SK-N-MC (cell line): ENCODE measurements at regions not wholly inside any gene's neighbourhood (a gene's known extent, or its start where the extent isn't known, plus 50 kb on each side); places are given as distances from the start of the nearest gene placed in this dataset.
"Not testable (repeated sequence)": the region's sequence is repeated elsewhere in the genome, so short reads cannot be mapped to it uniquely, and the experiment has no call there.

Experiments used
- DNase-seq: peaks from one replicate; pipeline ENCODE4 v3.0.0-alpha.2; 2011; ENCODE audit warnings: low read depth, low spot score
- H3K27ac ChIP-seq: fragments of 200-600 bp; sonication (generic); 2 replicates; pipeline ENCODE4 v1.5.1; 2016; ENCODE audit warnings: mixed run types
- H3K36me3 ChIP-seq: fragments of 200-600 bp; sonication (generic); 2 replicates; pipeline ENCODE4 v1.6.1; 2017; ENCODE audit warnings: antibody characterized with exemption, low read length, mixed read lengths; ENCODE audit not compliant: insufficient read depth
- H3K4me3 ChIP-seq: fragments of 200-600 bp; sonication (generic); 2 replicates; pipeline ENCODE4 v1.5.1; 2016
- H3K9ac ChIP-seq: fragments of 200-600 bp; sonication (generic); 2 replicates; pipeline ENCODE4 v1.8.0; 2017; ENCODE audit warnings: mixed run types, mixed read lengths; ENCODE audit not compliant: insufficient read length
- H3K9me3 ChIP-seq: fragments of 200-600 bp; sonication (generic); 2 replicates; pipeline ENCODE4 v1.6.1; 2017; ENCODE audit warnings: low read depth, mild to moderate bottlenecking, antibody characterized with exemption, low read length, moderate library complexity, mixed read lengths
- EZH2 ChIP-seq: fragments of 200-600 bp; sonication (generic); IDR thresholded peaks from one replicate; pipeline ENCODE4 v1.6.1; 2017; ENCODE audit warnings: antibody characterized with exemption
- FOXP2 ChIP-seq: optimal IDR thresholded peaks from 2 replicates; pipeline ENCODE3; 2011; ENCODE audit warnings: mild to moderate bottlenecking, moderate library complexity; ENCODE audit not compliant: insufficient read depth; ENCODE audit errors: extremely low read length, control extremely low read depth
- POLR2AphosphoS5 ChIP-seq: IDR thresholded peaks from 2 replicates; pipeline ENCODE4 v1.6.1; 2012; ENCODE audit warnings: mild to moderate bottlenecking, low read depth, low read length, borderline replicate concordance

DNA sequence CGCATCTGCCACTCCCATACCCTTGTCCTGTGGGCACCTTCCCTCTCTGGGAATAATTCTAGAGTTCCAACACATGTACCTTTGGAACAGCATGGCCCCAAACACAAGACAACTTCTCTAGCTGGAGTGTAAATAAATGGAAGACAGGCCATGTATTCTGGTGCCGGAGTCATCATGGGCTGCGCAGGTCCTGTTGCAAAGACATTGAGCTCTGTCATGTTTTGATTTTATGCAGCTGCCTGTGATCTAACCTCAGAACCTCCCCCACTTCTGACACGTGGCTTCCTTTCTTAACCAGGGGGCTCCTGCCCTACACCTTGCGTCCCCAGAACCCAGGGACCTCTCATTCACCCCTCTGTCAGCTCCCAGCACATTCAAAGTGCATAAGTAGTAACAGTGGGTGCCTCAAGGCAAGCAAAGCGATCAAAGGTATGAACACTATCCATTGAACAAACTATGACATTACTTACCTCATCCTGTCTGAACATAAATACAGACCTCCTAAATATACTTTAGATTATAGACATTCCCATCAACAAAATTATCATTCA lies 219.9 kb downstream of the FGFR2 start:
- Histone ChIP-seq H3K9ac (no peak overlapping the region), H3K4me3 (no peak overlapping the region), H3K9me3 (no peaks in the 10 kb centered on the region), H3K36me3 (no peaks in the 10 kb centered on the region), H3K27ac (no peak overlapping the region)
- no peak for TF ChIP-seq EZH2
- DNase-seq, result no peak

DNA sequence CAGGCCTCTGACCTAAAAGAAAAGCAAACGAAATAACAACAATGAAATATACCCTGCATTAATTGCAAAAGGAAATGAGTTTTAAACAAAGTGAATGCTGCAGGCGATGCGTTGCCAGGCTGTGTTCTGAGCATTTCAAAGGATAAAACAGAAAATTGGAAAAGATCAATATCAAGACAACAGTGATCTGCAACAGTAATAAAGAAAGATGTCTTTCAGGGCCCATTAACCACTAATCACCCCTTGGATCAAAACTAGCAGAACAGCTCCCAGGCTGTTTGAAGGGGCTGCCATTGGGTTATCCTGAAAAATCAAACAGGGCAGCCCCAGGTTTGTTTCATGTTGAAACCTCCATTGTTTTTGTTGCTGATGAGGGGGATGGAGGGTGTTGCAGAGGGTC lies 219.2 kb downstream of the FGFR2 start:
- TF ChIP-seq EZH2 (no peak), POLR2AphosphoS5 (no peak), FOXP2 (no peak)
- no peak overlapping the region for H3K4me3 ChIP-seq
- H3K9me3 ChIP-seq, result no peaks in the 10 kb centered on the region
- no peak for DNase-seq
- no peaks in the 10 kb centered on the region for H3K36me3 ChIP-seq
- H3K27ac ChIP-seq, result no peak overlapping the region
- H3K9ac ChIP-seq, result no peak overlapping the region

GRCh38 chr10:121380211-121380610 lies 218.0 kb downstream of the FGFR2 start:
- no peak for DNase-seq
- Histone ChIP-seq H3K9me3 (no peaks in the 10 kb centered on the region), H3K36me3 (no peaks in the 10 kb centered on the region), H3K4me3 (no peak overlapping the region), H3K9ac (no peak overlapping the region), H3K27ac (no peak overlapping the region)
- TF ChIP-seq FOXP2 (no peak), EZH2 (no peak), POLR2AphosphoS5 (no peak)

DNA sequence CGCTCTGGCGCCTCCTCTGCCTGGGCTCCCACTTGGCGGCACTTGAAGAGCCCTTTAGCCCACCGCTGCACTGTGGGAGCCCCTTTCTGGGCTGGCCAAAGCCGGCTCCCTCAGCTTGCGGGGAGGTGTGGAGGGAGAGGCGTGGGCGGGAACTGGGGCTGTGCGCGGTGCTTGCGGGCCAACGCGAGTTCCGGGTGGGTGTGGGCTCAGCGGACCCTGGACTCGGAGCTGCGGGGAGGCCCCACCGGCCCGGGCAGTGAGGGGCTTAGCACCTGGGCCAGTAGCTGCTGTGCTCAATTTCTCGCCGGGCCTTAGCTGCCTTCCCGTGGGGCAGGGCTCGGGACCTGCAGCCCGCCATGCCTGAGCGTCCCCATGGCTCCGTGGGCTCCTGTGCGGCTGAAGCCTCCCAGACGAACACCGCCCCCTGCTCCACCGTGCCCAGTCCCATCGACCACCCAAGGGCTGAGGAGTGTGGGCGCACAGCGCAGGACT lies 216.2 kb downstream of the FGFR2 start:
- not testable (repeated sequence) for H3K9ac ChIP-seq, H3K9me3 ChIP-seq, H3K4me3 ChIP-seq, H3K27ac ChIP-seq, H3K36me3 ChIP-seq, DNase-seq

- Histone ChIP-seq H3K36me3 (no peaks in the 10 kb centered on the region), H3K9me3 (no peaks in the 10 kb centered on the region), H3K27ac (no peak overlapping the region), H3K9ac (no peak overlapping the region), H3K4me3 (no peak overlapping the region)
- no peak for DNase-seq
- no peak for TF ChIP-seq FOXP2
- no peak for TF ChIP-seq POLR2AphosphoS5
- TF ChIP-seq EZH2, result no peak
Measured at GRCh38 chr10:121385136-121385535, 213.1 kb downstream of the FGFR2 start.

GRCh38 chr10:121392657-121393056 lies 205.6 kb downstream of the FGFR2 start:
- Histone ChIP-seq H3K27ac (no peak overlapping the region), H3K4me3 (no peak overlapping the region), H3K9ac (no peak overlapping the region), H3K9me3 (no peaks in the 10 kb centered on the region), H3K36me3 (no peaks in the 10 kb centered on the region)
- TF ChIP-seq EZH2 (no peak), FOXP2 (no peak), POLR2AphosphoS5 (no peak)
- no peak for DNase-seq

GRCh38 chr10:121393522-121393921 lies 204.7 kb downstream of the FGFR2 start:
- Histone ChIP-seq H3K27ac (no peak overlapping the region), H3K36me3 (no peaks in the 10 kb centered on the region), H3K4me3 (no peak overlapping the region), H3K9ac (no peak overlapping the region), H3K9me3 (no peaks in the 10 kb centered on the region)
- no peak for DNase-seq
- no peak for TF ChIP-seq EZH2
- TF ChIP-seq POLR2AphosphoS5, result no peak
- TF ChIP-seq FOXP2, result no peak

DNA sequence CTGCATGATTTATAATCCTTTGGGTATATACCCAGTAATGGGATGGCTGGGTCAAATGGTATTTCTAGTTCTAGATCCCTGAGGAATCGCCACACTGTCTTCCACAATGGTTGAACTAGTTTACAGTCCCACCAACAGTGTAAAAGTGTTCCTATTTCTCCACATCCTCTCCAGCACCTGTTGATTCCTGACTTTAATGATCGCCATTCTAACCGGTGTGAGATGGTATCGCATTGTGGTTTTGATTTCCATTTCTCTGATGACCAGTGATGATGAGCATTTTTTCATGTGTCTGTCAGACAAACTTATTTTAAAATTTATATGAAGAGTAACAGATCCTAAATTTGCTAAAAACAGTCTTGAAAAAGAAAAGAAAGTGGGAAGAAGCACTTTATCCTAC lies 197.7 kb downstream of the FGFR2 start:
- DNase-seq, result not testable (repeated sequence)

GRCh38 chr10:121403527-121403926 lies 194.7 kb downstream of the FGFR2 start:
- H3K27ac ChIP-seq, result no peak overlapping the region
- no peaks in the 10 kb centered on the region for H3K36me3 ChIP-seq
- no peaks in the 10 kb centered on the region for H3K9me3 ChIP-seq
- H3K4me3 ChIP-seq, result no peak overlapping the region
- DNase-seq, result no peak
- H3K9ac ChIP-seq, result no peak overlapping the region
- no peak for TF ChIP-seq POLR2AphosphoS5
- TF ChIP-seq FOXP2, result no peak
- no peak for TF ChIP-seq EZH2

More for the DNA sequence above, 197.7 kb downstream of the FGFR2 start:
- not testable (repeated sequence) for H3K9me3 ChIP-seq, H3K4me3 ChIP-seq, H3K9ac ChIP-seq, H3K36me3 ChIP-seq, H3K27ac ChIP-seq

GRCh38 chr10:121404611-121405010 lies 193.6 kb downstream of the FGFR2 start:
- Histone ChIP-seq H3K36me3 (no peaks in the 10 kb centered on the region), H3K27ac (no peak overlapping the region), H3K4me3 (no peak overlapping the region), H3K9ac (no peak overlapping the region), H3K9me3 (no peaks in the 10 kb centered on the region)
- no peak for DNase-seq
- TF ChIP-seq FOXP2 (no peak), EZH2 (no peak), POLR2AphosphoS5 (no peak)
